ENCODE measurements at regions not wholly inside any gene's neighbourhood (a gene's known extent, or its start where the extent isn't known, plus 50 kb on each side); places are given as distances from the start of the nearest gene placed in this dataset.

DNA sequence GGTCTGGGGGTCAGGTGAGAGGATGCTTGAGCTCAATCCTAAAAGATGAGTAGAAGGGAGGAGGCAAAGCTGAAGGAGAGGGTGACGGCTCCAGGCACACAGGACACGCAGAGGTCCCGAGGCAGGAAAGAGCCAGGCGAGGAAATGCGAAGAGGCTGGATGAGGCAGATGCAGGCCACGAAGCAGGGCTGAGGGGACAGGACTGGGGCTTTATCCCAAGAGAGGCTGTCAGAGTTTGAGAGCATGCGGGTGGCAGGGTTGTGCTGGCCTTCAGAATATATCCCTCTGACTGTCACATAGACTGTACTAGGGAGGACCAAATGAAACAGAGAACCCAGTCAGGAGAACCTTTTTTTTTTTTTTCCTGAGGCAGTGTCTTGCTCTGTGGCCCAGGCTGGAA, 100.2 kb downstream of the RMI2 start:
- no peak for TF ChIP-seq NFE2L2 (IDR thresholded peaks at IDR 0.05; ENCODE audit: low read length)
- no peak for TF ChIP-seq HMGXB4 (CRISPR knock-in tag; IDR thresholded peaks at IDR 0.05; ENCODE audit: borderline replicate concordance in 1 of 2, low read depth in 1 of 2)
- no peak for TF ChIP-seq CTCF (CRISPR knock-in tag; IDR thresholded peaks at IDR 0.05)

All from HepG2 (cell line).